Hindlimb muscle (tissue), 1 donor: ENCODE measurements at regions not wholly inside any gene's neighbourhood (a gene's known extent, or its start where the extent isn't known, plus 50 kb on each side); places are given as distances from the start of the nearest gene placed in this dataset.

Experiments used
- DNase-seq: peaks from one replicate; pipeline ENCODE4 v3.0.0-alpha.2; 2013

GRCh38 chr10:3836222-3836820, 51.3 kb upstream of the KLF6 start:
- DNase-seq: no peak

- DNase-seq: no peak
Measured at GRCh38 chr10:3835770-3836169, 50.8 kb upstream of the KLF6 start.

GRCh38 chr10:3834947-3835346, 49.9 kb upstream of the KLF6 start:
- DNase-seq: no peak
